ENCODE measurements at regions not wholly inside any gene's neighbourhood (a gene's known extent, or its start where the extent isn't known, plus 50 kb on each side); places are given as distances from the start of the nearest gene placed in this dataset.

DNA sequence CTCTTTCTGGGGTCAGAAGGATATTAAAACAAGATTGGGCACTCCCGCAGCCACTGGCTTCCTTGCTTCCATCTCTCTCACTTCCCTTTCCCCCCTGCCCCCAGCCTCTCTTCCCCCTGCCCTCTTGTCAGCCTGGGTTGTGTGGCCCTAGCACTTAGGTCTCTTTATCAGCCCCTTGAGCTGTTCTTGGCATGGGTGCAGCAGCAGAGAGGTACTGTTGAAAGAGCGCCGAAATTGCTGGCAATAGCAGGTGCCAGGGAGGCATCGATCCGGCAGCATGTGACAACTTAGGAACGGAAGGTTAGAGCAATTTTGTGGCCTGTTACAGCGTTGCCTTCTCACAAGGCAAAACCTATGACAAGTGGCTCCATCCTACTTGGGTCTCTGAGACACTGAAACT is 333.1 kb upstream of the IGFBP7 start:
- no peak for TF ChIP-seq POLR2AphosphoS5 (IDR thresholded peaks at IDR 0.05)
- TF ChIP-seq, protein P1, sequence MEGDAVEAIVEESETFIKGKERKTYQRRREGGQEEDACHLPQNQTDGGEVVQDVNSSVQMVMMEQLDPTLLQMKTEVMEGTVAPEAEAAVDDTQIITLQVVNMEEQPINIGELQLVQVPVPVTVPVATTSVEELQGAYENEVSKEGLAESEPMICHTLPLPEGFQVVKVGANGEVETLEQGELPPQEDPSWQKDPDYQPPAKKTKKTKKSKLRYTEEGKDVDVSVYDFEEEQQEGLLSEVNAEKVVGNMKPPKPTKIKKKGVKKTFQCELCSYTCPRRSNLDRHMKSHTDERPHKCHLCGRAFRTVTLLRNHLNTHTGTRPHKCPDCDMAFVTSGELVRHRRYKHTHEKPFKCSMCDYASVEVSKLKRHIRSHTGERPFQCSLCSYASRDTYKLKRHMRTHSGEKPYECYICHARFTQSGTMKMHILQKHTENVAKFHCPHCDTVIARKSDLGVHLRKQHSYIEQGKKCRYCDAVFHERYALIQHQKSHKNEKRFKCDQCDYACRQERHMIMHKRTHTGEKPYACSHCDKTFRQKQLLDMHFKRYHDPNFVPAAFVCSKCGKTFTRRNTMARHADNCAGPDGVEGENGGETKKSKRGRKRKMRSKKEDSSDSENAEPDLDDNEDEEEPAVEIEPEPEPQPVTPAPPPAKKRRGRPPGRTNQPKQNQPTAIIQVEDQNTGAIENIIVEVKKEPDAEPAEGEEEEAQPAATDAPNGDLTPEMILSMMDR (IDR thresholded peaks at IDR 0.05): no peak
- TF ChIP-seq POLR2A (IDR thresholded peaks at IDR 0.05): no peak
- no peak for TF ChIP-seq EP300 (IDR thresholded peaks at IDR 0.05)
- 79% methylated on average over 7 of the region's 7 CpGs for WGBS
- Histone ChIP-seq H3K4me1 (peaks cover 3% of the 10 kb centered on the region), H3K9me3 (no peaks in the 10 kb centered on the region), H3K27me3 (no peaks in the 10 kb centered on the region), H3K27ac (no peak overlapping the region), H3K36me3 (no peaks in the 10 kb centered on the region), H3K4me3 (no peak overlapping the region)
- DNase-seq (ENCODE audit: low spot score in 2 of 2): no peak

DNA sequence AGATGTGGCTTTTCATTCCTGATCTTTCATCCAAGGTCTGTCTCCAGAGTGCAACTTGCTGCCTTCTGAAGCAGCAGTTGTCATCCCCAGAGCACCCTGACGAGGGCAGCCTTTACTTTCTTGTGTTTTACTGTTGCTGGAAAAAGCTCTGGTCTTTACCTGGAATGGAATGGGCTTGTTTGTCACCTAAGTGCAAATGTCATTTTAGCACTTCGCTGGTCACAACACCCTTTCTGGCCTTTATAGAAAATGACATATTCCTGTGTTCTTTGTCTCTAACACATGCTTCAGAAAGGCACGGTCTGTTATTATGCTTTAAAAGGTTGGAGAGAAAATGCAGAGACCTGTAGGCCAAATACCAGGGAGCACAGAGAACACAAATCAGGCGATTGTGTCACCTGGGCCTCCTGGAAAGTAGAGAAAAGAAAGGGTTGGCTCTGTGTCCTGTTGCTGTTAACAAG is 332.7 kb upstream of the IGFBP7 start:
- 20% methylated on average over 4 of the region's 4 CpGs for WGBS
- Histone ChIP-seq H3K9me3 (no peaks in the 10 kb centered on the region), H3K36me3 (no peaks in the 10 kb centered on the region), H3K4me1 (peaks cover 3% of the 10 kb centered on the region), H3K27me3 (no peaks in the 10 kb centered on the region), H3K27ac (no peak overlapping the region), H3K4me3 (no peak overlapping the region)
- DNase-seq (ENCODE audit: low spot score in 2 of 2): no peak
- TF ChIP-seq POLR2A (IDR thresholded peaks at IDR 0.05): no peak
- TF ChIP-seq, protein P1 (IDR thresholded peaks at IDR 0.05): peak in 1 of 2 donors; percentile 54
- no peak for TF ChIP-seq POLR2AphosphoS5 (IDR thresholded peaks at IDR 0.05)
- TF ChIP-seq EP300 (IDR thresholded peaks at IDR 0.05): no peak

DNA sequence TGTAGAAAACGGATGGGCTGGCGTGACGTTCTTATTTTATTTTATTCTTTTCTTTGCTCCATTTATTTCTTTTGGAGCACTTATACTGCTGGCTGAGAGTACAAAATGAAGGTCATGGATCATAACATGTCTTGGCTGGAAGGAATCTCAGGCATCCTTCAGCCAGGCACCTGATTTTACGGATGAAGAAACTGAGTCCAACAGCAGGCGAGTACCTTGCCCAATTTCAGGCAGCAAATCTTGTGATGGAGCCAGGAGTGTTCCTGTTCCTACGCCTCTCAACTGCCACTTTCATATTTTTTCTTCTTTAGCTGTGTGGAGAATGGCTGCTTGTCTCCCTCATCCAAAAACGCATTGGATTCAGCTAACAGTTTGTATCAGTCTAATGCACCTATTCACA is 332.1 kb upstream of the IGFBP7 start:
- no peaks in the 10 kb centered on the region for H3K9me3 ChIP-seq
- no peak overlapping the region for H3K4me3 ChIP-seq
- no peak for DNase-seq (ENCODE audit: low spot score in 2 of 2)
- 28% methylated on average over 7 of the region's 7 CpGs for WGBS
- no peaks in the 10 kb centered on the region for H3K36me3 ChIP-seq
- H3K27ac ChIP-seq: no peak overlapping the region
- TF ChIP-seq POLR2A (IDR thresholded peaks at IDR 0.05) (no peak), EP300 (IDR thresholded peaks at IDR 0.05) (no peak), POLR2AphosphoS5 (IDR thresholded peaks at IDR 0.05) (no peak)
- TF ChIP-seq, protein P1 (IDR thresholded peaks at IDR 0.05): no peak
- no peaks in the 10 kb centered on the region for H3K27me3 ChIP-seq
- H3K4me1 ChIP-seq: peaks cover 3% of the 10 kb centered on the region

DNA sequence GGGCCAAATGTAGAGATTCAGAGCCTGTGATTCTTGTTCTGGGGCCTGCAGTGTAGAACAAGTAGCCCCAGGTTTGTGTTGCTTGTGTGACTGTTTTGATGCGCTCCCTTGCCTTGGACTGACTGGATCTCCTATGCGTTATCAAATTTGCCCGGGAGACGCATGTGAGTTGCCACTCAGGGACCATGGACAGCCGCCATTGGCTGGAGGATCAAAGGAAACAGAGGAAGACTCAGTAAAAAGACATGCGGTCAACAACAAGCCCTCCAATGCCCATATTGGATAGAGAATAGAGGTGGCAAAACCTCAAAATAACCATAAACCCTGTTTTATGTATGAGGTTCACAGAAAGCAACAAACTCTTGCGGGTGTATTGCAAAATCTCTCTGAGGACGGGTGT is 327.5 kb upstream of the IGFBP7 start:
- TF ChIP-seq EP300 (IDR thresholded peaks at IDR 0.05) (no peak), POLR2AphosphoS5 (IDR thresholded peaks at IDR 0.05) (no peak), POLR2A (IDR thresholded peaks at IDR 0.05) (no peak)
- TF ChIP-seq, protein P1 (IDR thresholded peaks at IDR 0.05): no peak
- Histone ChIP-seq H3K4me1 (no peaks in the 10 kb centered on the region), H3K9me3 (no peaks in the 10 kb centered on the region), H3K4me3 (no peak overlapping the region), H3K36me3 (no peaks in the 10 kb centered on the region), H3K27me3 (no peaks in the 10 kb centered on the region), H3K27ac (no peak overlapping the region)
- DNase-seq (ENCODE audit: low spot score in 2 of 2): no peak
- 63% methylated on average over 7 of the region's 8 CpGs for WGBS

DNA sequence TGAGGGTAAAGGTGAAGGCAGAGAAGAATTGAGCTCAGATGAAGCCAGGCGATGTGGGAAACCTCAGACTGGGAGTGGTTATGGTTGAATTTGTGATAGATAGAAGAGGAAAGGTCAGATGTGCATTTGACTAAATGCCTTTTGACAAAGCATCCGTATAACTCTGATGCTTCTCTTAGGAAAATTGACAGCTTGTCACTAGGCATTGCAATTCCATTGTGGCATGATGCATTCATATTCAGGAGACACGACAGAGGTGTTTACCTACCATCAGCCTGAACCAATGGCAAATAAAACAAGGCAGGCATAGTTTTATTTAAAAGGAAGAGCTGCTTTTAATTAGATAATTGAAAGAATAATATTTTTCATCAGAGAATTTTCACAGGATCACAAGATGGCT is 325.1 kb upstream of the IGFBP7 start:
- Histone ChIP-seq H3K27me3 (no peaks in the 10 kb centered on the region), H3K27ac (no peak overlapping the region), H3K4me1 (no peaks in the 10 kb centered on the region), H3K4me3 (no peak overlapping the region), H3K9me3 (no peaks in the 10 kb centered on the region), H3K36me3 (no peaks in the 10 kb centered on the region)
- TF ChIP-seq, protein P1 (IDR thresholded peaks at IDR 0.05): no peak
- no peak for TF ChIP-seq POLR2A (IDR thresholded peaks at IDR 0.05)
- TF ChIP-seq EP300 (IDR thresholded peaks at IDR 0.05): no peak
- TF ChIP-seq POLR2AphosphoS5 (IDR thresholded peaks at IDR 0.05): no peak
- no peak for DNase-seq (ENCODE audit: low spot score in 2 of 2)
- WGBS: 70% methylated on average over 3 of the region's 3 CpGs

Measured in suprapubic skin (tissue), 4 donors.